ENCODE measurements at regions not wholly inside any gene's neighbourhood (a gene's known extent, or its start where the extent isn't known, plus 50 kb on each side); places are given as distances from the start of the nearest gene placed in this dataset.

GRCh38 chr11:45476126-45476525 lies 189.3 kb downstream of the CHST1 start:
- DNase-seq (ENCODE audit: low read depth in 1 of 2, low spot score in 1 of 2) = no peak

- DNase-seq (ENCODE audit: low read depth in 1 of 2, low spot score in 1 of 2) = no peak
Observed at GRCh38 chr11:45475173-45475572, 189.0 kb upstream of the SYT13 start.

- DNase-seq (ENCODE audit: low read depth in 1 of 2, low spot score in 1 of 2) = no peak
Observed at GRCh38 chr11:45473341-45473895, 187.3 kb upstream of the SYT13 start.

- DNase-seq (ENCODE audit: low read depth in 1 of 2, low spot score in 1 of 2) = no peak
Observed at GRCh38 chr11:45472716-45473317, 186.7 kb upstream of the SYT13 start.

- no peak for DNase-seq (ENCODE audit: low read depth in 1 of 2, low spot score in 1 of 2)
Observed at GRCh38 chr11:45471266-45471665, 185.1 kb upstream of the SYT13 start.

DNA sequence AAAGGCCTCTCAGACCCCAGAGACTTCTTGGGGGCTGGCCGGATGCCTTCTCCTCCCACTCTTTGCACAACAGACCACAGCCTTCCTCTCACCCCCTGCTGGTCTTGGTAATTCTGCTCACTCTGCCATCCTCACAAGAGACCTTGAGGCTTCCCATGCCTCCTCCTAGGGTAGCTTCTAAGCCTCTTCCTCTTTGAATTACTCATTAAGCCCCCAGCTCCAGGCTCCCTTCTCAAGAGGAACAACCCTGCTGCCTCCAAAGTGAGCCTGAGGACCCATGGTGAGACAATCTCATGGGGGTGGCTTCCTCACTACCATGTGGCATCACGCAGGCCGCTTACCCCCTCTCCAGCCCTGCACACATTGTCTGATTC lies 184.6 kb upstream of the SYT13 start:
- no peak for DNase-seq (ENCODE audit: low read depth in 1 of 2, low spot score in 1 of 2)

DNA sequence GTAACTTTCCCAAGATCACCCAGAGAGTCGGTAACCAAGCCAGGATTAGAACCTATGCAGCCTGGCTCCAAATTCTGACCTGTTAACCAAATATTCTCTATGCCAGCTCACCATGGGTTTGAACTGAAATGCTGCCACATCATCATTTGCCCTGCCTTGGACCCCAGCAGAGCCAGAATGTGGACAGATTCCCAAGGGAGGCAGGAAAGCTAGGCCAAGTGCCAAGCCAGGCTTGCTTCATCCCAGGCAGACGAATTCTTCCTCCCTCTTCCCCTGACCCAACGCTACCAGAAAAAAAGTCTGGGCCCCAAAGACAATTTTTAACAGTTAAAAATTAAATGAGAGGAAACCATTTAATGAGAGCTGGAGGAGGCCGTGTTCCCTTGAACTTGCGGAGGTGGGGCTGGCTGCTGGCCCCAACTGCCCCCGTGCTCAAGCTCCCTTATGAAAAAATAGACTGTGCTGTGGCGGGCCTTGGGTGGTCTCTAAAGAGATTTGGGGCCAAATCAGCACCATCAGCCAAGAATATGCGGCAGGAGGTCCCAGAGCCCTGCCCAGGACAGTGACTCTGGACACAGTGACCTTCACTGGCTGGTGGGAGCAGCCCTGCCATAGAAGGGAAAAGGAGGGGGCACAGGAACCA lies 184.1 kb upstream of the SYT13 start:
- DNase-seq (ENCODE audit: low read depth in 1 of 2, low spot score in 1 of 2) = no peak

DNA sequence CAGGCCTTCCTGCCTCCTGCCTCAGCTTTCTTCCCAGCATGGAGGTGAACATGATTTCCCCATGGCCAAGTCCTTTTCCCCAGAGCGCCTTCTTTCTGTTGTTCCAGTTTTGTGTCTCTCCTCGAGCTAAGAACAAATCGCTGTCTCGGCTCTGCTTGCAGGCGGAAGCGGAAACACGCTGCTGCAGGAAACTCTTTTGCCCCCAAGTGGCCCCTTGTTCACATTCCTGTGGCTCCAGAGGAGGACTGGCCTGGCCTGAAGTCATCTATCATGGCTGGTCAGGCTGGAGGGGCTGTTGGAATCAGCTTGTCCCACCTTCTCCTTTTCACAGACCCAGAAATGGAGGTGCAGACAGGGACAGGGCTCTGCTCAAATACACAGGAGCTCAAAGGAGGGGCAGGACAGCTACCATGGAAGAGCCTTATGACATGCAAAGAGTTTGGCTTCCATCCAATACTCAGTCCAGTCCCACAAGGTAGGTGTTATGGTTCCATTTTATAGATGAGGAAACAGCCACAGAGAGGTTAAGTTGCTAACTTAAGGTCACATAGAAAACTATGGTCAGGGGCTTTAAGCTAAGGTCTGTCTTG lies 182.2 kb upstream of the SYT13 start:
- no peak for DNase-seq (ENCODE audit: low read depth in 1 of 2, low spot score in 1 of 2)

- DNase-seq (ENCODE audit: low read depth in 1 of 2, low spot score in 1 of 2) = no peak
Observed at GRCh38 chr11:45463541-45463940, 177.4 kb upstream of the SYT13 start.

- no peak for DNase-seq (ENCODE audit: low read depth in 1 of 2, low spot score in 1 of 2)
Observed at GRCh38 chr11:45461514-45461913, 175.4 kb upstream of the SYT13 start.

- DNase-seq (ENCODE audit: low read depth in 1 of 2, low spot score in 1 of 2) = no peak
Observed at GRCh38 chr11:45459491-45459890, 173.3 kb upstream of the SYT13 start.

DNA sequence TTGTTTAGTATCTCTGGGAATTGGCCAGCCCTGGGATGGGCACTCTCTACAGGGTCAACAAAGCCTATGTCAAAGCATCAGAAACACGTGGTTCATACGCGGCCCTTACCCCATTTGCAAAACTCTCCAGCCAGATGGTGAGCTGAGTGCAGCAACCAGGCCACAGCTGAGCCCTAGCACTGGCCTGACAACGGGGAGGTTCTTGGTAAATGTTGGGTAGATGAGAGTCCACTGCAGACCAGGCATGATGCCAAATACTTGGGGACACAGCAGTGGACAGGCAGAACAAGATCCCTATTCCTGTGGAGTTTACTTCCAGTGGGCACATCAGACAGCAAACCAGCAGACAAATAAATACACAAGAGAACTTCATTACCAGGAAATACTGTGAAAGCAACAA lies 172.1 kb upstream of the SYT13 start:
- no peak for DNase-seq (ENCODE audit: low read depth in 1 of 2, low spot score in 1 of 2)

- no peak for DNase-seq (ENCODE audit: low read depth in 1 of 2, low spot score in 1 of 2)
Observed at GRCh38 chr11:45457649-45458048, 171.5 kb upstream of the SYT13 start.

DNA sequence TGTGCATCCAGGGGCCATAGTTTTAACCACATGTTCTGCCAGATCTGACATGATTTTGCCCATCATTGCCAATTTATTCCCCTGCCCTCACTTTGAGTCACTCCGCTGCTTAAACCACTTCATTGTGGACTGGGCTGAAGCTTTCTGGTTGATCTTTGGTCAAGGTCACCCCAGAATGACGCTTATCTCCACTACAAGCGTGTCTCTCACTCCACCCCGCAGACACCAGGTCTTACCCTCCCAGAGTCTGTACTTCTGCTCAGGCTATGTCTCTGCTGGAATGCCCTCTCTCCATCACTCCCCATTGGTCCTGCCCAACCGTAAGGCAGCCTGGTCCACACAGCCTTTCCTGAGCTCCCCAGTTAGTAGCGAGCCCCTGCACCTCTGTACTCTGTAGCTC lies 170.5 kb upstream of the SYT13 start:
- DNase-seq (ENCODE audit: low read depth in 1 of 2, low spot score in 1 of 2) = no peak

GRCh38 chr11:45455536-45455935 lies 169.4 kb upstream of the SYT13 start:
- no peak for DNase-seq (ENCODE audit: low read depth in 1 of 2, low spot score in 1 of 2)

DNA sequence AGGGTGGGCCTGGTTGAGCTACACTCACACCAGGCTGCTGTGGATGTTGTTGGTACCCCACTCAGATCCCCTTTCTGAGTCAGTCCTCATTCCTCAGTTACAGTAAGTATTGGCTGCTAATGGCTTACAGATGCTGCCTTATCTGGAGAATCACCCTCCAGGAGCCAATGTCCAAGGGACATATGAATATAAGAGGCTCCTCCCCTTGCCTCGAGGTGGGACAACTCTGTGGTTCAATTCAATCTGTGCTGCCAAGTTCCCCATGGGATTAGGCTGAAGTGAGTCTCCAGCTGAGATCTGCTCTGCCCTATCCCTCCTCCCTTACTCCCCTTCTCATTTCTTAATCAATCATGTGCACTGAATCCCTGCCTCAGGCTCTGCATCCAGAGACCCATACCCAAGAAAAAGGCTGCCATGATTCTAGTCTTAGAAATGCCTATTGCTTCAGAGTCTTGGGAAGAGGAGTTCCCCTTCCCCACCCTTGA lies 168.8 kb upstream of the SYT13 start:
- DNase-seq (ENCODE audit: low read depth in 1 of 2, low spot score in 1 of 2) = no peak

- DNase-seq (ENCODE audit: low read depth in 1 of 2, low spot score in 1 of 2) = no peak
Observed at GRCh38 chr11:45453721-45454120, 167.6 kb upstream of the SYT13 start.

DNA sequence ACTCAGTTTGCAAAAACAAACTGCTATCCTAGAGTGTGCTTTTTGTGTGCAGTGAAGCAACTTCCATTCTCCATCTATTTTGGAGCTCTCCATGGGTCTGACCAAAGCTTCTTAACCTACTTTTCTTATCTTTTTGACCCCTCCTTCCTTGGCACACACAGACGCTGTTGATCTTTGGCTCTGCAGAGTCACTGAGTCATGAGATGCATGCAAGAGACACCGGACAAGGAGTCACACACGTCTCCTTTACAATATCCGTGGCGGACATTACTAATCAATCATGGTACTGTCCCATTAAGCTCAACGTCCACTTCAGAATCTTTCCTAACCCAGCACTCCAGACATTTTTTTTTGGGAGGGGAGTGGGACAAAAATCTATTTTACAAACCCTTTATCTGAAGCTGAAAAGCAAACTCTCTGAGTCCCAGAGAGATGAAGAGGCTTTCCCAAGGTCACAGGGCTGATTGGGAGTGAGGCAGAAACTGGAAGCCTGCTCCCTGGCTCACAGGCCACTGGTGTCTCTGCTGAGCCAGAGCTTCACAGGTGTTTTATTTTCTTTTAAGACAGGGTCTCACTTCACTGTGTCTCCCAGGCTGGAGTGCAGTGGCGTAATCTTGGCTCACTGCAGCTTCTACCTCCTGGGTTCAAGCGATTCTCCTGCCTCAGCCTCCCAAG lies 165.8 kb upstream of the SYT13 start:
- DNase-seq (ENCODE audit: low read depth in 1 of 2, low spot score in 1 of 2) = no peak

DNA sequence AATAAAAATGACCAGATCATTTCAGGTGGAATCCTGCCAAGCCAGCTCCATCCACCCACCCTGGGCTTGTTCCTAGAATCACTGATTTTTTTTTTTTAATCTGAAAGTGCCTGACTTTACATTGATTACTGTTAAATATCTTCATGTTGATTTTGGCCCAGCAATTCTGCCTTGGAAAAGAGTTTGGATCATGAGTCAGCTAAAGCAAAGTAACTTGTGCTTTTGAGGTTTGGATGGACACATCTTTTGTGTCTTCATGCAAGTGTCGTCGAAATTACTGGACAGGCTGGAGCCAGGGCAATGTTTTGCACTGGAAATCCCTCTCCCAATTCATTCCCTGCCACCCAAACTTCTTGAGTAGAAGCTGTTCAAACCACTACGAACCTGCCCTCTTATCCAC lies 164.0 kb upstream of the SYT13 start:
- DNase-seq (ENCODE audit: low read depth in 1 of 2, low spot score in 1 of 2) = no peak

GRCh38 chr11:45449036-45449601 lies 163.0 kb upstream of the SYT13 start:
- no peak for DNase-seq (ENCODE audit: low read depth in 1 of 2, low spot score in 1 of 2)

DNA sequence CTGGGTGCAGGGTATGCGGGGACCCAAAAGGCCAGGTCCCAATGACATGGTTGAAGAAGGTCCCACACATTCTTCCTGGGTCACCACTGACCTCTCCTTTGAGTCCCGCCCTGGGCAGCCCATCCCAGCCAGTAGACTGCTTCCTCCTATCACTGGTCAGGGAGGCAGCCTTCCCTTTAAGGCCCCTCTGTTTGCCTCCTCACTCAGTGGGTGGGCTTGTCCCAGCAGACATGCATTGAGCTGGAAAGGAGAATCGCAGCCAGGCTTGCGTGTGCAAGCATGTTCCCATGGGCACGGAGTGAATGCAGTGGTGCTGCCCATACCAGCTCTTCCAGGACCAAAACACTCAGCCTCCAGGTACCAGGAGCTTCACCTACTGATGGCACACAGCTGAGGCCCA lies 162.4 kb upstream of the SYT13 start:
- DNase-seq (ENCODE audit: low read depth in 1 of 2, low spot score in 1 of 2) = no peak

GRCh38 chr11:45446998-45447397 lies 160.9 kb upstream of the SYT13 start:
- DNase-seq (ENCODE audit: low read depth in 1 of 2, low spot score in 1 of 2) = no peak
